Natural killer cell (primary cell): ENCODE measurements at regions not wholly inside any gene's neighbourhood (a gene's known extent, or its start where the extent isn't known, plus 50 kb on each side); places are given as distances from the start of the nearest gene placed in this dataset.

Experiments
- ATAC-seq, 3 donors: fragments of 150-1000 bp in 2 of 3; fragments of 200-7000 bp in 1 of 3; cut with Tn5 transposase; 1 replicate in 1 of 3; 2 replicates in 2 of 3; pipeline ENCODE4 v1.10.0; 2021; ENCODE audit warnings: mild to moderate bottlenecking in 2 of 3, moderate library complexity in 2 of 3
- DNase-seq, 2 donors: peaks; one replicate each; pipeline versions ENCODE4 v3.0.0 to v3.0.0-alpha.2; 2013 to 2021; ENCODE audit warnings: mixed read lengths in 1 of 2
- H3K27ac ChIP-seq: one replicate; pipeline ENCODE4 v1.5.1; 2013; ENCODE audit warnings: mild to moderate bottlenecking, low read length
- H3K27me3 ChIP-seq: one replicate; pipeline ENCODE4 v1.6.1; 2013; ENCODE audit warnings: low read length; ENCODE audit not compliant: control insufficient read depth, insufficient read depth
- H3K36me3 ChIP-seq: one replicate; pipeline ENCODE4 v1.6.1; 2013; ENCODE audit warnings: low read length; ENCODE audit not compliant: control insufficient read depth, insufficient read depth
- H3K4me1 ChIP-seq: one replicate; pipeline ENCODE4 v1.6.1; 2013; ENCODE audit warnings: low read length; ENCODE audit not compliant: control insufficient read depth, insufficient read depth
- H3K4me3 ChIP-seq: one replicate; pipeline ENCODE4 v1.5.1; 2013; ENCODE audit warnings: low read length
- H3K9me3 ChIP-seq: one replicate; pipeline ENCODE4 v1.6.1; 2013; ENCODE audit warnings: low read length; ENCODE audit not compliant: control insufficient read depth, insufficient read depth
- H3K27ac Mint-ChIP-seq, 2 donors: one replicate each; pipeline ENCODE4 v1.8.0; 2022; ENCODE audit warnings: mild to moderate bottlenecking in 2 of 2, mixed read lengths in 2 of 2, moderate library complexity in 1 of 2
- H3K27me3 Mint-ChIP-seq, 2 donors: one replicate each; pipeline ENCODE4 v1.8.0; 2022; ENCODE audit warnings: low read depth in 2 of 2, mixed read lengths in 2 of 2
- H3K36me3 Mint-ChIP-seq: one replicate; pipeline ENCODE4 v1.8.0; 2022; ENCODE audit warnings: mixed read lengths
- H3K4me1 Mint-ChIP-seq, 2 donors: one replicate each; pipeline ENCODE4 v1.8.0; 2022; ENCODE audit warnings: mixed read lengths in 2 of 2
- H3K4me3 Mint-ChIP-seq: one replicate; pipeline ENCODE4 v1.8.0; 2022; ENCODE audit warnings: mild to moderate bottlenecking, moderate library complexity, mixed read lengths
- H3K9me3 Mint-ChIP-seq, 2 donors: one replicate each; pipeline ENCODE4 v1.8.0; 2022; ENCODE audit warnings: mixed read lengths in 2 of 2
- WGBS: methylation state at CpG from one replicate; pipeline ENCODE4 v1.1.7; 2013; ENCODE audit warnings: missing lambda C conversion rate; ENCODE audit not compliant: insufficient coverage; 5-methylcytosine and 5-hydroxymethylcytosine counted together
- intact Hi-C: fragments of 100-400 bp; cut with micrococcal nuclease; formaldehyde crosslinking; loops from one replicate; pipeline ENCODE4 v1.14.2; 2022
- TF ChIP-seq, protein P1 (sequence below): fragments of 200-600 bp; IDR thresholded peaks from one replicate; pipeline ENCODE4 v1.8.0; 2022; ENCODE audit warnings: antibody characterized with exemption

DNA sequence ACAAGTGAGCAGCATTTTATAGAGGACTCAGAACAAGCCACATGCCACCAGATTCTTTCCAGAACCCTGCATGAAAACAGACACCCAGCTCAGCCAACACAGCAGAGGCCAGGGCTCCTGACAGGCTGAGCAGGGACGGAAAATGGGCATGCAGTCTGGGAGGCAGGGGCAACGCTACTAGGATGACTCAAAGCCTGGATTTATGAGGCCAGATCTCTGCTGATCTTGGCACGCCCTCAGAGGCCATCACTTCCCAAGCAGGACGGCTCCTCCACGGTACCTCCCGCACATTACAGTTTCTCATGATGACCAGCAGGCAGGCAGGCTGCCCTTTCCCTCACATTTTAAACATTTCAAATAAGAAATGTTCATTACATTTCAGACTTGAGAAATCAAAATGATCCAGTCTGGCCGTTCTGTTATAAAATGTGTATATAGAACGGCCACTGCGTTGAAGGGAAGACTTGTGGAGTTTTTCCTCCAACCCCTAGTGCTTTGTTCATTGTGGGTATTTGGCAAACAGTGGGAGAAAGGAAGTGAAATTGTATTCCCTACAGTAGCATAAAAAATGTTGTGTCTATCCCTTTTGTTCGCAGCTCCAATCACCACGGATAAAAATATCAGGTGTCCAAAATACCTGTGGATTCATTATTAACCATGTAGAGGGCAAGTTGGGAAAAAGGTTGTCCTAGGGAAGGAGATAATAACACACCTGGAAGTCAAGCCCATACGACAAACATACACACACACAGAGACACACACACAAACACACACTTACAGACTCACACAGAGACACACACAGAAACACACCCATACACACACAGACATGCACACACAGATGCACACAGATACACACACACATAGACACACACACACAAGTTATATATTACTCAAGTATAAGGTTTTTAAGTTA, 64.8 kb upstream of the ADAMTS18 start:
- H3K36me3 Mint-ChIP-seq = no peaks in the 10 kb centered on the region
- H3K4me3 ChIP-seq = no peak overlapping the region
- H3K27ac Mint-ChIP-seq = no peak overlapping the region
- H3K4me1 ChIP-seq = no peaks in the 10 kb centered on the region
- H3K27me3 ChIP-seq = no peaks in the 10 kb centered on the region
- DNase-seq (no peak), ATAC-seq (no peak)
- no peaks in the 10 kb centered on the region for H3K9me3 Mint-ChIP-seq
- no peaks in the 10 kb centered on the region for H3K4me1 Mint-ChIP-seq
- no peak overlapping the region for H3K27ac ChIP-seq
- no peaks in the 10 kb centered on the region for H3K9me3 ChIP-seq
- H3K36me3 ChIP-seq = no peaks in the 10 kb centered on the region
- H3K27me3 Mint-ChIP-seq = peaks cover 6 to 9% of the 10 kb centered on the region in 2 donors
- TF ChIP-seq, protein P1, sequence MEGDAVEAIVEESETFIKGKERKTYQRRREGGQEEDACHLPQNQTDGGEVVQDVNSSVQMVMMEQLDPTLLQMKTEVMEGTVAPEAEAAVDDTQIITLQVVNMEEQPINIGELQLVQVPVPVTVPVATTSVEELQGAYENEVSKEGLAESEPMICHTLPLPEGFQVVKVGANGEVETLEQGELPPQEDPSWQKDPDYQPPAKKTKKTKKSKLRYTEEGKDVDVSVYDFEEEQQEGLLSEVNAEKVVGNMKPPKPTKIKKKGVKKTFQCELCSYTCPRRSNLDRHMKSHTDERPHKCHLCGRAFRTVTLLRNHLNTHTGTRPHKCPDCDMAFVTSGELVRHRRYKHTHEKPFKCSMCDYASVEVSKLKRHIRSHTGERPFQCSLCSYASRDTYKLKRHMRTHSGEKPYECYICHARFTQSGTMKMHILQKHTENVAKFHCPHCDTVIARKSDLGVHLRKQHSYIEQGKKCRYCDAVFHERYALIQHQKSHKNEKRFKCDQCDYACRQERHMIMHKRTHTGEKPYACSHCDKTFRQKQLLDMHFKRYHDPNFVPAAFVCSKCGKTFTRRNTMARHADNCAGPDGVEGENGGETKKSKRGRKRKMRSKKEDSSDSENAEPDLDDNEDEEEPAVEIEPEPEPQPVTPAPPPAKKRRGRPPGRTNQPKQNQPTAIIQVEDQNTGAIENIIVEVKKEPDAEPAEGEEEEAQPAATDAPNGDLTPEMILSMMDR = no peak
- intact Hi-C loops = no loop called here
- H3K4me3 Mint-ChIP-seq = no peak overlapping the region
- 76% methylated on average over 12 of the region's 12 CpGs for WGBS

DNA sequence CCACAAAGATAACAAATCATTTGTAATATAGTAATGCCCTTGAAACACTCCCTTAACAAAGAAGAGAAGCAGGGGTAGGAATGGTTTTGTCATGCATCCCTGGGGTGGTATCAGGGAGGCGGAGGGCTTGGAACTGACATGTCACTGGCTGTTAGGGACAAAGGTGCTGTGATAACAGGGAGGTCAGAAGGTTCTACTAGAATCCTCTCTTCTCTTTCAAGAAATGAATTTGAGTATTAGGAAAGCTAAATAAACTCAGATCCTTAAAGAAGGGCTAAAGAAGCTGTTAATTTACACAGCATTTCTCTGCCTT, 65.4 kb upstream of the ADAMTS18 start:
- TF ChIP-seq, protein P1 = no peak
- Histone ChIP-seq H3K27me3 (no peaks in the 10 kb centered on the region), H3K36me3 (no peaks in the 10 kb centered on the region), H3K27ac (no peak overlapping the region), H3K9me3 (no peaks in the 10 kb centered on the region), H3K4me1 (no peaks in the 10 kb centered on the region), H3K4me3 (no peak overlapping the region)
- WGBS = 100% methylated on average over 1 of the region's 1 CpG
- Mint-ChIP-seq H3K27me3 (peaks cover 6 to 9% of the 10 kb centered on the region in 2 donors), H3K4me1 (no peaks in the 10 kb centered on the region), H3K4me3 (no peak overlapping the region), H3K36me3 (no peaks in the 10 kb centered on the region), H3K9me3 (no peaks in the 10 kb centered on the region), H3K27ac (no peak overlapping the region)
- intact Hi-C loops = no loop called here
- ATAC-seq = no peak
- DNase-seq = no peak

DNA sequence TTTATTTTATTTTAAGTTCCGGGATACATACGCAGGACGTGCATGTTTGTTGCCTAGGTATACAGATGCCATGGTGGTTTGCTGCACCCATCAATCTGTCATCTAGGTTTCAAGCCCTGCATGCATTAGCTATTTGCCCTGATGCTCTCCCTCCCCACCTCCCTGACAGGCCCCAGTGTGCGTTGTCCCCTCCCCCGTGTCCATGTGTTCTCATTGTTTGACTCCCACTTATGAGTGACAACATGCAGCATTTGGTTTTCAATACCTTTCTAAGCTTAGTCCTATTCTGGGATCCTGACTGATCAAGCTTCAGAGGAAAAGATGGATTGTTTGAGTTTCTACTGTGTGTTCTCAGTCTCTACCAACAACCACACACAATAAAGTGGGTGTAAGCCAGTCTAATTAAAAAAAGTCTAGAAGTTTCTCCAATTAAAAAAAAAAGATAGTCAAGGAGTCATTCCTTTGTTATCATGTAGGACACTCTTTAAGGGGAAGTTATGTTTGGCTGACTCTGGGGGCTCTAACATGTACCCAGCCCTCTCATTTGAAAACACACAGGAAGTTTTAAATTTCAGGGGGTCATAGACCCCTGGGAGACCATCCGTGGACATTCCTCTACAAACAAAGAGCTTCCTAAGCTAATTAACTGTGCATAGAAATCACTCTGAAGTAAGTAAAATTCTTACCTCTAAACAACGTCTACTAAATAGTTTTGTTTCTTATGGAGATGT, 66.3 kb upstream of the ADAMTS18 start:
- Histone ChIP-seq H3K9me3 (no peaks in the 10 kb centered on the region), H3K36me3 (no peaks in the 10 kb centered on the region), H3K4me3 (no peak overlapping the region), H3K4me1 (no peaks in the 10 kb centered on the region), H3K27ac (no peak overlapping the region), H3K27me3 (no peaks in the 10 kb centered on the region)
- H3K36me3 Mint-ChIP-seq = no peaks in the 10 kb centered on the region
- H3K27ac Mint-ChIP-seq = no peak overlapping the region
- intact Hi-C loops = no loop called here
- DNase-seq = no peak
- TF ChIP-seq, protein P1 = no peak
- no peaks in the 10 kb centered on the region for H3K4me1 Mint-ChIP-seq
- no peak overlapping the region for H3K4me3 Mint-ChIP-seq
- ATAC-seq = no peak
- H3K27me3 Mint-ChIP-seq = peaks cover 6 to 9% of the 10 kb centered on the region in 2 donors
- H3K9me3 Mint-ChIP-seq = no peaks in the 10 kb centered on the region
- WGBS = 78% methylated on average over 5 of the region's 7 CpGs
